Mammary epithelial cell (primary cell): ENCODE measurements at regions not wholly inside any gene's neighbourhood (a gene's known extent, or its start where the extent isn't known, plus 50 kb on each side); places are given as distances from the start of the nearest gene placed in this dataset.

ENCODE experiments used
- EZH2 ChIP-seq: IDR thresholded peaks from 2 replicates; pipeline ENCODE4 v1.6.1; 2012; ENCODE audit warnings: low read length, inconsistent platforms, borderline replicate concordance
- TF ChIP-seq, protein P1 (sequence below), 2 donors: IDR thresholded peaks in 1 of 2; conservative IDR thresholded peaks in 1 of 2; 2 replicates each; pipeline ENCODE4 v1.5.1; 2011 to 2012; ENCODE audit warnings: inconsistent platforms in 2 of 2, low read length in 2 of 2, mild to moderate bottlenecking in 2 of 2, control low read depth in 1 of 2, low read depth in 1 of 2; ENCODE audit not compliant: insufficient read depth in 1 of 2; ENCODE audit errors: extremely low read depth in 1 of 2

DNA sequence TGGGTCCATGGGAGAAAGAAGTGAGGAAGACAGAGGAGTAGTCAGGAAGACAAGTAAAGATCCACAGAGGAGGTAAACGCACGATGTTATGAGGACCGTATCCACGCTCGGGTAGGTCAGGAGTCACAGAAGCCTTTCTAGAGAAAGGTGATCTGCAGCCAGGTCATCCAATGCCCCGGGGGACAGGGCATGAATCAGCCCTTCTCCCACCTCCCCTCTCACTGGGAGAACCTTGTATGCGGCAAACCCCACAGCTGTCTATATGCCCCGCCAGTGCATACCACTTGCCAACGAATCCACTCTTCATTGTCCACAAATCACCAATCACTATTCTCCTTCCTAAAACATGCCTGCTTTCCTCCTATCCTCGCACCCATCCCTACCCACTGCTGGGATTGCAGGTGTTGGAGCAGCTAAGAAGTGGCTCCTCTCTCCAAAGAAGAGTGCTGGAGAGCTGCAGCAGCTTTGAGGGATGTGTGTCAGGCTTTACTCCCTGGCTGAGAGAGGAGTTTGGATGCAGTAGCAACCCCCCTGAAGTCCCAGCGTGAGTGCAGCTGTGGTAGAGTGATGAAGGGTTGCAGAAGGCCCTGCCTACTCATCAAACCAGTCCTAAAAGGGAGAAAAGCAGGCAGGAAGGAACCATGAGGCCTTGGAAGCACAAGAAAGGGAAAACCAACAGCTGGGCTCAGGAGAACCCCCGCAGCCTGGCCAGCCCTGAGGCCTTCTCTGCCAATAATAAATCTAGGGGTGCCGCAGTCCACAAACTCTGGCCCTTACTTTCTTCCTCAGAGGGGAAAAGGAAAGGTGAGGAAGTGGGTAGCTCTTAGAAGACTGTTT, 102.2 kb upstream of the GADD45A start:
- TF ChIP-seq, protein P1, sequence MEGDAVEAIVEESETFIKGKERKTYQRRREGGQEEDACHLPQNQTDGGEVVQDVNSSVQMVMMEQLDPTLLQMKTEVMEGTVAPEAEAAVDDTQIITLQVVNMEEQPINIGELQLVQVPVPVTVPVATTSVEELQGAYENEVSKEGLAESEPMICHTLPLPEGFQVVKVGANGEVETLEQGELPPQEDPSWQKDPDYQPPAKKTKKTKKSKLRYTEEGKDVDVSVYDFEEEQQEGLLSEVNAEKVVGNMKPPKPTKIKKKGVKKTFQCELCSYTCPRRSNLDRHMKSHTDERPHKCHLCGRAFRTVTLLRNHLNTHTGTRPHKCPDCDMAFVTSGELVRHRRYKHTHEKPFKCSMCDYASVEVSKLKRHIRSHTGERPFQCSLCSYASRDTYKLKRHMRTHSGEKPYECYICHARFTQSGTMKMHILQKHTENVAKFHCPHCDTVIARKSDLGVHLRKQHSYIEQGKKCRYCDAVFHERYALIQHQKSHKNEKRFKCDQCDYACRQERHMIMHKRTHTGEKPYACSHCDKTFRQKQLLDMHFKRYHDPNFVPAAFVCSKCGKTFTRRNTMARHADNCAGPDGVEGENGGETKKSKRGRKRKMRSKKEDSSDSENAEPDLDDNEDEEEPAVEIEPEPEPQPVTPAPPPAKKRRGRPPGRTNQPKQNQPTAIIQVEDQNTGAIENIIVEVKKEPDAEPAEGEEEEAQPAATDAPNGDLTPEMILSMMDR (conservative IDR thresholded peaks at IDR 0.05 in 1 of 2, IDR thresholded peaks at IDR 0.05 in 1 of 2; ENCODE audit: extremely low read depth in 1 of 2, insufficient read depth in 1 of 2, low read depth in 1 of 2, low read length in 2 of 2): no peak
- TF ChIP-seq EZH2: no peak
